ENCODE measurements at regions not wholly inside any gene's neighbourhood (a gene's known extent, or its start where the extent isn't known, plus 50 kb on each side); places are given as distances from the start of the nearest gene placed in this dataset.

DNA sequence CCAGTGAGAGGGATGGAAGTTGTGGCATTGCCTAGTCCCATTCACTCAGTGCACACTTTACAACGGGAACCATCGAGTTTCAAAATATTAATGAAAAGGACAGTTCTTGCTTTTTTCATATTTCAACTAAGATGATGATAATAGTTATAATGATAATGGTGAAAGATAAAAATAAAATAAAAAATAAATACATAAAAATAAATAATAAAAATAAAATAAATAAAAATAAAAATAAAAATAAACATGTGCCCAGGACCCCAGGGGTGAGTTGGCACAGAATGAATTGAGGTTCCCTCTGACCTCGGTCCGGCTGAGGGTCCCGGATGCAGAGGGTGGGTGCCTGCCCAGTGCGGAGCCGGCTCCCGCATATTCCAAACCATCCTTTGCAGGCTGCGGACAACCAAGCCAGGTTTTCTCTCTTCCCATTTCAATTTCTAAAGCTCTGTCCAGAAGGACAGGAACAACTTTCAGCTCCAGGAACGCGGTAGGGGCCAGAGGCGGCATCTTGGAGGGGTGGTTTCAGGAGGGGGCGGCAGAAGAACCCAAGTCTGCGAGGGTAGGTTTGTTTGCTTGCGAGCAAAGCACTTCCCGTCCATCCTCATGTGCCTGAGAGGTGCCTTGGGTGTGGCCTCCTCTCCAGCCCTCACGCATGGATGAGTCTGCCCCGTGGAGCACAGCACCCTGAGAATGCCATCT lies 236.8 kb downstream of the DLL1 start:
- FAIRE-seq (no peak), DNase-seq (ENCODE audit: insufficient read length, low spot score) (no peak)
- TF ChIP-seq POLR2A (IDR thresholded peaks at IDR 0.05; ENCODE audit: low read depth, low read length) (no peak), SPI1 (IDR thresholded peaks at IDR 0.05; ENCODE audit: low read depth, low read length) (no peak), POLR2AphosphoS5 (IDR thresholded peaks at IDR 0.05; ENCODE audit: low read depth, low read length) (no peak), TAF1 (IDR thresholded peaks at IDR 0.05; ENCODE audit: low read depth, low read length) (no peak), POU2F2 (IDR thresholded peaks at IDR 0.05; ENCODE audit: low read depth, low read length) (no peak), PAX5 (IDR thresholded peaks at IDR 0.05; ENCODE audit: insufficient read depth, low read length, severe bottlenecking) (no peak)

DNA sequence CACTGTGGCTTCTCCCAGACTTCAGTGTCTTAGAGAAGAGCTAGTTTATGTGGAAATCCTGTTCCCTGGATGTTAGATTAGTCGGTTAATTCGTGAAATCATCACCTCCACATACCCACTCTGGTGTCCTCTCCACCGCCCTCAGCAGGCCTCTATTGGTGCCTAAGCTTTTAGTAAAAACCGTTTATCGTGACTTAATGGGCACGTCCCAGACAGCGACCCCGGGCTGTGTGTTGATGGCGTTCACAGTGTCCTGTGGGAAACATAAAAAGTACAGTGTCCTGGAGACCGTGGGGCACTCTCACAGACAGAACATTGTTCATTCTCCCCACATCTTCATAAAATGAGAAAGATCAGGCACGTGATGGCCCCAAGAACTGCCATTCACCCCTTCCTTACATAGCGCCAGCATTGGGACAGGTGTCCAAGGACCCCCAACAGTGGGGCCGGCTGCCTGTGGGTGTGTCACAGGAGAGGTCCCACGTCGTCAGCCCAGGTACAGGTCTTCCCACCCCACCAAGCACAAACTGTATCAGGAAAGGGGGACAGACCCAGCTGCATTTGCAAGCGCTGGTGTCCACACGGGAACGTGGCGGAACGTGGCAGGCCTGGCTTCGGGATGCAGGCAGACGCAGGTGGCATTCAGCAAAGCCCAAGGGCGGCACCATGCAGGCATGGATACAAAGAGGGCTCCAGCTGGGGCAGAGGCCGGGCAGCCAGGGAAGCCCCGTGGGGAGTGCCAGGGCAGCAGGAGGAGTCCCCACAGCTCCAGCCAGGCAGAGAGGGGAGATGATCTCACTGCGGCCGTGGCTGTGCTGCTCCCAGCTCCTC lies 237.7 kb downstream of the DLL1 start:
- TF ChIP-seq PAX5 (IDR thresholded peaks at IDR 0.05; ENCODE audit: insufficient read depth, low read length, severe bottlenecking) (no peak), TAF1 (IDR thresholded peaks at IDR 0.05; ENCODE audit: low read depth, low read length) (no peak), POU2F2 (IDR thresholded peaks at IDR 0.05; ENCODE audit: low read depth, low read length) (no peak), SPI1 (IDR thresholded peaks at IDR 0.05; ENCODE audit: low read depth, low read length) (no peak), POLR2A (IDR thresholded peaks at IDR 0.05; ENCODE audit: low read depth, low read length) (no peak), POLR2AphosphoS5 (IDR thresholded peaks at IDR 0.05; ENCODE audit: low read depth, low read length) (no peak)
- FAIRE-seq (no peak), DNase-seq (ENCODE audit: insufficient read length, low spot score) (no peak)

DNA sequence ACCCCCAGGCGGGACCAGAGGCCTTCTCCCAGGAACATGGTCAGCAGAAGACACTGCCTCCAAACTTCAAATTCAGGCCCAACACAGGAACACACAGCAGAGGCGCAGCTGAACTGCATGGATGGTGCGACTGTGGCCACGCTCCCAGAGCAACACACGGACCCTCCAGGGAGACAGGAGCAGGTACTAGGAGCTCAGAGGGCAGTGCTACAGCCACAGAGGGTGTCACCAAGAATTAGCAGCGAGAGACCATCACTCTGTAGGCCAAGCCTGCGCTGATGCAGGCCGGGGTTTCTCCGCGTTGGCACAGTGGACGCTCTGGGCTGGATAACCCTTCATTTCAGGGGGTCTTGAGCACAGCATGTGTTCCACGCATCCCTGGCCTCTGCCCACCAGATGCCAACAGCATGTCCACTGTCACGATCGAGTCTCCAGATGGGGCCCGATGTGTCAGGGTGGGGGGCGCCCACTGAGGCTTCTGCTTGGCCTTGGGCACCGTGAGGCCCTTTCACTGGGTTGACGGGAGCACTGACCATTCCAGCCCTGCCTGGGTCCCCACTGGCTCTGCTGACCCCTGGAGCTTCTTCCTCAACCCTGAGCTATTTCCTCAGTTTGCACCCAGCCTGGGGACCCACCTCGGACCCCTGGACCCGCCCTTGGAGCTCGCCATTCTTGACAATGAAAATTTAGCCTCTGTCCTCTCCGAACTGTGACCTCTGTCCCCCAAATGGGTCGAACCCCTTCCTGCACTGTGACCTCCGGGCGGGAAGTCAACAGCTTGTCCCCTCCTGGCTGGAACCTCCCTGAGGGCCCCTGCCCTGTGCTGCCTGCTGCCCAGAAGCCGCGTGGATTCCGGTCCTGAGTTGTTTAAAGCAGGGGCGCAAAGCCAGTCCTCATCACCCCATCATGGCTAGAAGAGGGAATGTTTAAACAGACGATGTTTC lies 239.4 kb downstream of the DLL1 start:
- no peak for TF ChIP-seq TAF1 (IDR thresholded peaks at IDR 0.05; ENCODE audit: low read depth, low read length)
- no peak for TF ChIP-seq PAX5 (IDR thresholded peaks at IDR 0.05; ENCODE audit: insufficient read depth, low read length, severe bottlenecking)
- no peak for TF ChIP-seq POU2F2 (IDR thresholded peaks at IDR 0.05; ENCODE audit: low read depth, low read length)
- TF ChIP-seq POLR2A (IDR thresholded peaks at IDR 0.05; ENCODE audit: low read depth, low read length) = no peak
- TF ChIP-seq SPI1 (IDR thresholded peaks at IDR 0.05; ENCODE audit: low read depth, low read length) = no peak
- TF ChIP-seq POLR2AphosphoS5 (IDR thresholded peaks at IDR 0.05; ENCODE audit: low read depth, low read length) = no peak
- FAIRE-seq = no peak
- DNase-seq (ENCODE audit: insufficient read length, low spot score) = no peak

DNA sequence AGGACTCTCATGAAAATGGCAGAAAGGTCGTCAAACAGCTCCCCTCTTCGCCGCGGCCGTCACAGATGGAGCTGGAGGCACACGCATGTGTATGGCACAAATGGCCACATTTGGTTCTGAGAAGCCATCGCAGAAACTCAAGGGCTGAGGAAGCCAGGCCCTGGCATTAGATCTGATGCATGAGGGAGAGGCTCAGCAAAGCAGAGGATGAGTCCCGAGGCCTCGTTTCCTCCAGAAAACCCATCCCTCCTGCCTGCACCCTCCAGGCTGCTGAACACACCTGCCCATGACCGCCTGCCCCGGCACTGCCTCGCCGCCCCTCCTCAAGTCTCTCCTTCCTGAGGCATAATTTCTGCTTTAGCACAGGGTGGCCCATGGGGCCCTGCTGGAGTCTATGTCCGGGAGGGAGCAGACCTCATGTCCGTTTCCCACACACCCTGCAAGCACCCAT lies 240.3 kb downstream of the DLL1 start:
- no peak for FAIRE-seq
- TF ChIP-seq POLR2AphosphoS5 (IDR thresholded peaks at IDR 0.05; ENCODE audit: low read depth, low read length) = no peak
- no peak for TF ChIP-seq POU2F2 (IDR thresholded peaks at IDR 0.05; ENCODE audit: low read depth, low read length)
- TF ChIP-seq PAX5 (IDR thresholded peaks at IDR 0.05; ENCODE audit: insufficient read depth, low read length, severe bottlenecking) = no peak
- DNase-seq (ENCODE audit: insufficient read length, low spot score) = no peak

DNA sequence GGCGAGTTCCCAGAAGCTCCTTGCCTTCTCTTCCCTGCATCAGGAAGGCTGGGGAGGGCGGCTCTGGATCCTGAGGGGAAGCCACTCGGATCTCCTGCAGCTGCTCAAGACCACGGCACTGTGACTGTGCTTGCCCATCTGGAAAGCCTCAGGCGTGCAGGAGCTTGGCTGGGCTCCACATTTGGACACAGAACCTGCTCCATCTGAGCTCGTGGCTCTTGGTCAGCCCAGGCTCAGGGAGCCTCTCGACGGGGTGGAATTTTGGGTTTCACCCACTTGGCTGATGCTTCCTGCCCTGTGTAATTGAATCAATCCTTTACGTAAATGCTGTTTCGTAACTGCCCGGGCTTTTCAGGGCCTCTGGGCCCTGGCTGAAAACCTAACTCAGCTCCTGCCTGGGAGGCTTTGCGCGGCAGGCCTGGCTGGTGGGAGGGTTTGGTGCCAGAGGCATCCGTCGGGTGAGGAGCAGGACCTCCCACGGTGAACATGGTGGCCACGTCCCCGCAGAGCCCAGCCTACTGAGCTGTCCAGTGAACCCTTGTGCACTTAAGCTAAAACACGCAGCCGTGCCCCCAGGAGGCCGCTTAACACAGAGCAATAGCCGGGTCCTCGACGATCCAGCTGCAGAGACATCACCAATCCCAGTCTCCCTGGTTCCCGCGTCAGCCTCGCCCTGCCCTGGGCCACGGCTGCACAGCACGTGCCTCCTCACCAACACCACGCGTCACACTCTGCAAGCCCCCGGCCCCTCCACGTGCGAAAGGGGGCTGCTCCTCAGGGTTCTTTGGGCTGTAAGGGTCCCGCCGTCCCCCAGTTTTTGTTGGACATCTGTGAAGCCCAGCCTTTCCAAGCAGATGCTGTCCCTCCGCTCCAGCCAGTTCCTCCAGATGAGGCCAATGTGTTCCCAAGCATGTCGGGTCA lies 241.0 kb downstream of the DLL1 start:
- DNase-seq (ENCODE audit: insufficient read length, low spot score) = no peak
- no peak for FAIRE-seq
- TF ChIP-seq SPI1 (IDR thresholded peaks at IDR 0.05; ENCODE audit: low read depth, low read length) (no peak), POU2F2 (IDR thresholded peaks at IDR 0.05; ENCODE audit: low read depth, low read length) (no peak), POLR2A (IDR thresholded peaks at IDR 0.05; ENCODE audit: low read depth, low read length) (no peak), POLR2AphosphoS5 (IDR thresholded peaks at IDR 0.05; ENCODE audit: low read depth, low read length) (no peak), TAF1 (IDR thresholded peaks at IDR 0.05; ENCODE audit: low read depth, low read length) (no peak), PAX5 (IDR thresholded peaks at IDR 0.05; ENCODE audit: insufficient read depth, low read length, severe bottlenecking) (no peak)

DNA sequence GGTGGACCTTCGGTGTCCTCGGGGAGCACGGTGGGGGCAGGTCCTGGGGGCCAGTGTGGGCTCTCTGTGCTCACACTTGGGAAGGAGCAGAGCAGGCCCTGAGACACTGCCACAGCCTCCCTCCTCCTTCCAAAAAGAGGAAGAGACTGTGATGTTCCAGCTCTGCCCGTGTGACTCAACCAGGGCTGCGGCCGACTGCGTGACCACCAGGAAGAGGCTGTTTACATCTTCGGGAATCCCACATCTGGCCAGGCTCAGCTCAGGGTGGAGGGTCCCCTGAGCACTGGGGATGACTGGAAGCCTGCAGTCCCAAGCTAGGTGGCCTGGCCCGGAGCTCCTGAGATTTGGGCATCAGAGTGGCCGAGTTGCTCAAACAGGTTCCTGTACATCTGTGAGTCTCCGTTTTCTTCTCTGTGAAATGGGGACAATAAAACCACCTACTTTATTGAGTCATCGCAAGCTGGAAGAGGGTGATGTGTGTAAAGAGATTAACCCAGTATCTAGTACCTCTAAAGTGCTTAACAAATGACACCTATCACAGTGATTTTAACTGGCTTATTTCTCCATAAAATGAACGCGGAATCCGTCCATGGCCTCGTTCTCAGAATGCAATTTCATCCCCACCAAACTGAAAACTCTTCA lies 242.1 kb downstream of the DLL1 start:
- TF ChIP-seq TAF1 (IDR thresholded peaks at IDR 0.05; ENCODE audit: low read depth, low read length) = no peak
- no peak for DNase-seq (ENCODE audit: insufficient read length, low spot score)
- FAIRE-seq = no peak

- FAIRE-seq (no peak), DNase-seq (ENCODE audit: insufficient read length, low spot score) (no peak)
- no peak for TF ChIP-seq TAF1 (IDR thresholded peaks at IDR 0.05; ENCODE audit: low read depth, low read length)
- no peak for TF ChIP-seq POLR2AphosphoS5 (IDR thresholded peaks at IDR 0.05; ENCODE audit: low read depth, low read length)
- TF ChIP-seq POLR2A (IDR thresholded peaks at IDR 0.05; ENCODE audit: low read depth, low read length) = no peak
- TF ChIP-seq PAX5 (IDR thresholded peaks at IDR 0.05; ENCODE audit: insufficient read depth, low read length, severe bottlenecking) = no peak
Observed at GRCh38 chr6:170047823-170048222, 243.1 kb downstream of the DLL1 start.
